ENCODE measurements at regions not wholly inside any gene's neighbourhood (a gene's known extent, or its start where the extent isn't known, plus 50 kb on each side); places are given as distances from the start of the nearest gene placed in this dataset.

DNA sequence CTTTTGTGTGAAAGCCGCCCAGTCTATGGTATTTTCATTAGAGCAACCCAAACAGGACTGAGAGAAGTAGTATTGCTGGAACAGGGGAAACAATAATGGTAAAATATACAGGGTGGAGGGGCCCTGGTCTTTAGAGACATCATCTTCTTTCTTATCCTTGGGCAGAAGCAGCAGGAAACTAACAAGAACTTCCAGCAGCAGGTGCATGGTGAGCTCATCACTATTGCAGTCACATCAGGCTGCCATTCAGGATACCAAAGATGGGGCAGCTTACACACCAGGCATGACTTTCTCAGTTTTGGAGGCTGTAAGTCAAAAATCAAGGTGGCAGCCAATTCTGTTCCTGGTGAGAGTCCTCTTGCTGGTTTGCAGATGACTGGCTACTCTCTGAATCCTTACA lies 478.3 kb upstream of the RUNX1 start:
- TF ChIP-seq CTCF (IDR thresholded peaks at IDR 0.05; ENCODE audit: low read length) (no peak), EZH2phosphoT487 (IDR thresholded peaks at IDR 0.05; ENCODE audit: low read length) (no peak), EZH2 (optimal IDR thresholded peaks at IDR 0.05; ENCODE audit: low read depth, low read length) (no peak)
